ENCODE measurements at regions not wholly inside any gene's neighbourhood (a gene's known extent, or its start where the extent isn't known, plus 50 kb on each side); places are given as distances from the start of the nearest gene placed in this dataset.

DNA sequence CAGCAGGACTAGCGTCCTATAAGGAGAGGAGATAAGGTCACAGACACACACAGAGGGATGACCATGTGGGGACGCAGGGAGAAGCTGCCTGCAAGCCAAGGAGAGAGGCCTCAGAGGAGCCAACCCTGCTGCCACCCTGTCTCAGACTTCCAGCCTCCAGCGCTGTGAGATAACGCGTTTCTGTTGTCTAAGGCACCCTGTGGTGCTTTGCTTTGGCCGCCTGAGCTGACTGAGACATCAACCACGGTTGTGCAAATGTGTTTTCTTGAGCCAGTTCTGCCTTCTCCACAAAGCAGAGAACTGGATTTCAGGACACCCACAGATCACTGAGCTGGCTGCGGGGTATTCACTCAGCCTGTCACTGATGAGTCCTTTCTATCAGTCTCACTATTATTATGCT lies 149.1 kb downstream of the NXNL2 start:
- no peak overlapping the region for H2AFZ ChIP-seq (ENCODE audit: low read depth, low read length)
- BruUV-seq (replicated peaks): no TSS peak

DNA sequence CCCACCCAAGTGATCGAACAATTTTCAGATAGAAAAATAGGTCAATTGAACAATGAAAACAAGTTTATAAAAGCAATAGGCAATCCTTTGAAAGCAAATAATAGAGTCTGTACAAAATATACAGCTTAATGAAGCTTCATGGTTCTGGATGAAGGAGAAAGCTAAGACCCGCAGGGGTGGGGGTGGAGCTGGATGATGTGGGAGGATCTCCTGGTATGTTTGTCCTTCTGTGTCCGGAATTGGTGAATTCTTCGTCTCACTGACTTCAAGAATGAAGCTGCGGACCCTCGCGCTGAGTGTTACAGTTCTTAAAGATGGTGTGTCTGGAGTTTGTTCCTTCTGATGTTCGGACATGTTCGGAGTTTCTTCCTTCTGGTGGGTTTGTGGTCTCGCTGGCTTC lies 149.9 kb downstream of the NXNL2 start:
- Histone ChIP-seq H3K4me1 (ENCODE audit: control insufficient read depth, extremely low read depth, insufficient read depth, low read length) (no peaks in the 10 kb centered on the region), H3K9me3 (replicated peaks; ENCODE audit: control insufficient read depth, insufficient read depth, low read length) (no peaks in the 10 kb centered on the region), H3K27ac (ENCODE audit: insufficient read depth, low read depth, low read length) (no peak overlapping the region), H3K4me3 (replicated peaks in 1 of 3; ENCODE audit: insufficient read depth in 1 of 3, low read depth in 1 of 3, low read length in 3 of 3) (no peak overlapping the region), H3K9ac (replicated peaks; ENCODE audit: extremely low read depth, insufficient read depth, low read length) (no peak overlapping the region), H2AFZ (ENCODE audit: low read depth, low read length) (no peak overlapping the region), H3K27me3 (ENCODE audit: control insufficient read depth in 2 of 2, insufficient read depth in 2 of 2, low read length in 2 of 2) (no peaks in the 10 kb centered on the region), H4K20me1 (replicated peaks; ENCODE audit: control insufficient read depth, extremely low read depth, insufficient read depth, low read length) (no peaks in the 10 kb centered on the region), H3K79me2 (ENCODE audit: control insufficient read depth, insufficient read depth, low read length) (no peaks in the 10 kb centered on the region), H3K4me2 (ENCODE audit: insufficient read depth, low read length) (no peak overlapping the region), H3K36me3 (ENCODE audit: control insufficient read depth in 2 of 2, extremely low read depth in 1 of 2, insufficient read depth in 2 of 2, low read length in 2 of 2) (no peaks in the 10 kb centered on the region), H3K9me1 (replicated peaks; ENCODE audit: control insufficient read depth, extremely low read depth, insufficient read depth, low read length) (no peaks in the 10 kb centered on the region)
- BruUV-seq (replicated peaks): no TSS peak
- DNase-seq (ENCODE audit: low read depth, low spot score) (no peak), FAIRE-seq (no peak)
- CTCF ChIA-PET: interaction anchor here (0.6 kb wide), 1 partner anchor 11 kb away, joined by 3 read pairs; no protein-coding TSS in a partner anchor
- TF ChIP-seq FOS (IDR thresholded peaks at IDR 0.05; ENCODE audit: borderline replicate concordance, insufficient read depth, low read length) (no peak), JUN (IDR thresholded peaks at IDR 0.05; ENCODE audit: borderline replicate concordance, insufficient read depth, insufficient read length, low read depth) (no peak), POLR2AphosphoS5 (IDR thresholded peaks at IDR 0.05; ENCODE audit: insufficient read depth, low read depth, low read length) (no peak)
- intact Hi-C loops (cut with micrococcal nuclease) (no loop called here), dilution Hi-C loops (cut with MboI; ENCODE audit: extremely low pct_ligation_motif_present, low sequenced_read_pairs) (no loop called here)
- POLR2A ChIA-PET: no interaction called here

More for the DNA sequence above, 149.1 kb downstream of the NXNL2 start:
- Histone ChIP-seq H3K9ac (replicated peaks; ENCODE audit: extremely low read depth, insufficient read depth, low read length) (no peak overlapping the region), H3K79me2 (ENCODE audit: control insufficient read depth, insufficient read depth, low read length) (no peaks in the 10 kb centered on the region), H3K9me3 (replicated peaks; ENCODE audit: control insufficient read depth, insufficient read depth, low read length) (no peaks in the 10 kb centered on the region), H3K27me3 (ENCODE audit: control insufficient read depth in 2 of 2, insufficient read depth in 2 of 2, low read length in 2 of 2) (no peaks in the 10 kb centered on the region), H4K20me1 (replicated peaks; ENCODE audit: control insufficient read depth, extremely low read depth, insufficient read depth, low read length) (no peaks in the 10 kb centered on the region), H3K4me3 (replicated peaks in 1 of 3; ENCODE audit: insufficient read depth in 1 of 3, low read depth in 1 of 3, low read length in 3 of 3) (no peak overlapping the region), H3K36me3 (ENCODE audit: control insufficient read depth in 2 of 2, extremely low read depth in 1 of 2, insufficient read depth in 2 of 2, low read length in 2 of 2) (no peaks in the 10 kb centered on the region), H3K4me1 (ENCODE audit: control insufficient read depth, extremely low read depth, insufficient read depth, low read length) (no peaks in the 10 kb centered on the region), H3K4me2 (ENCODE audit: insufficient read depth, low read length) (no peak overlapping the region), H3K9me1 (replicated peaks; ENCODE audit: control insufficient read depth, extremely low read depth, insufficient read depth, low read length) (no peaks in the 10 kb centered on the region), H3K27ac (ENCODE audit: insufficient read depth, low read depth, low read length) (no peak overlapping the region)
- ChIA-PET POLR2A (no interaction called here), CTCF (interaction anchor here (0.6 kb wide), 1 partner anchor 12 kb away, joined by 3 read pairs; no protein-coding TSS in a partner anchor)
- DNase-seq (ENCODE audit: low read depth, low spot score) (no peak), FAIRE-seq (no peak)
- intact Hi-C loops (cut with micrococcal nuclease) (no loop called here), dilution Hi-C loops (cut with MboI; ENCODE audit: extremely low pct_ligation_motif_present, low sequenced_read_pairs) (no loop called here)
- TF ChIP-seq EZH2 (IDR thresholded peaks at IDR 0.05; ENCODE audit: borderline replicate concordance, low read depth, low read length, severe bottlenecking): no peak
- TF ChIP-seq GATA2 (IDR thresholded peaks at IDR 0.05; ENCODE audit: insufficient read depth, insufficient read length, low read depth, low read length): no peak
- no peak for TF ChIP-seq POLR2AphosphoS5 (IDR thresholded peaks at IDR 0.05; ENCODE audit: insufficient read depth, low read depth, low read length)
- no peak for TF ChIP-seq JUN (IDR thresholded peaks at IDR 0.05; ENCODE audit: borderline replicate concordance, insufficient read depth, insufficient read length, low read depth)
- TF ChIP-seq MYC (IDR thresholded peaks at IDR 0.05; ENCODE audit: low read depth, low read length): no peak

Data from endothelial cell of umbilical vein (primary cell).